Activated CD8-positive, alpha-beta memory T cell treated with anti-CD3 and anti-CD28 coated beads, Interleukin-2, amount 50 U/mL, for 1 hour (primary cell): ENCODE measurements at regions not wholly inside any gene's neighbourhood (a gene's known extent, or its start where the extent isn't known, plus 50 kb on each side); places are given as distances from the start of the nearest gene placed in this dataset.

Experiments
- DNase-seq: peaks from one replicate; pipeline ENCODE4 v3.0.0-alpha.2; 2020; ENCODE audit errors: extremely low read depth

DNA sequence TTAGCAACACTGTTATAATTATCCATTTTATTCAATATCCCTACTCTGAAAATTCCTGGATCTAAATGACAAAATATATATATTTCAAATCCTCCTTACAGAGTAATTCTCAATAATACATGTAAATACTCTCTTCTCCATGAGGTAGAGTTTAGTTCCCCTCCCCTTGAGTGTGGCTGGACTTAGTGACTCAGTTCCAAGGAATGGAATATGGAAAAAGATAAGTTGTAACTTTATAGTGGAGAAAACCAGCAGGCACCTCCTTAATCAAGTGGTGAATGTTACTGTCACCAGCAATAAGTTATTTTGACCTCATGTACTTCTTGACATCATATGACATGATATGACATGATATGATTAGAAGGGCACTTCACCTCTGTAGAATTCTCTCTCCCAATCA lies 302.0 kb downstream of the RAB28 start:
- DNase-seq: no peak

GRCh38 chr4:13181681-13182080 lies 302.5 kb downstream of the RAB28 start:
- no peak for DNase-seq

DNA sequence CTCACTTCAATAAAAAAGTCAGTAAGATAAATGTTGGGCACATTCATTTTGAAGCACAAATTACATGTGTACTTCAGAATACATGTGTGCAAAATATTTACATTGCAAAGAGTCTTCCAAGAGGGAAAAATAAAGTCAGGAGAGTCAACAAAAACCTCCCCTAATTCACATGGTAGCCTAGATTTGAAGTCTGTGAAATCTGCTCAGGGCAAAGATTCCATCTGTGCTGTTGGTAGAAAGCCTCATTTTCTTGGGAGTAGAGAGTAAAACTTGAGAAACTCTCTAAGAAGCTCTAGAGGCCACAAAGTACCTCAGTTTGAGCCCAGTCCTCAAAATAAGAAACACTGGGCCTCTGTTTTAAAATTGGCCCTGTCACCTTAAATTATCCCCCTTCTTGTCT lies 303.4 kb downstream of the RAB28 start:
- no peak for DNase-seq

DNA sequence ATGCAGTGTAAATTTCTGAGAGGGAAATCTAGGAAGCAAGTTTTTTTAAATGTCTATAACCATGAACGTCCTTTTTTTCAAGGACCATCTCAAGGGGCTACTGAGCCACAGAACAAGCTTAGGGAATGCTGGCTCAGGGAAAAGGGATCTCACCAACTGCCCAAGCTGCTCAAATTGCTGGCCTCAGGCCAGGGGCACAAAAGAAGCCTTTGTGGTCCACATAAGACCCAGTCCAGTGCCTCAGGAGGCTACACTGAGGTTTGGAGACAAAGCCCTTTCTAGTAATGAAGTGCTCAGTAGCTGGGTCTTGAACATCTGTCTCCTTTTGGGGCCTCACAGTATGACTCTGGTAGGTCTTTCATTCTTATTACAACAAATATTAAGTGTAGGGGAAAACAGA lies 305.5 kb downstream of the RAB28 start:
- DNase-seq: no peak

DNA sequence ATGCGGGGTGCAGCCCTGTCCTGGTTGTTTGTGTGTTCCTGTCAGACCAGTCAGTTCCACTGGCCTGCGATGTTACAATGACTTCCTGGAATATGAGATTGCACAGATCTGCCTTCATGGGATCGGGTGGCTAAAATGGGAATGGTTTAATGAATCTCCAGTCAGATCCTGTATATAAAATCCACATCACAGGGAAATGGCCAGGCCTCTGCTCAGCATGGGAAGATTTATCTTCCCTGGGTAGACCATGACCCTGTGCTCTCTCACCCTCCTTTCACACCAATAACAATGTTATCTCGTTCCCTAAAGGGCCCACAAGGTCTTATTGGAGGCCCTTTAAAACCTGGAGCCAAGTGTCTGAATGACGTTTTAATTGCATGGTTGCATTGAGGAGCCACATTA lies 307.4 kb downstream of the RAB28 start:
- DNase-seq: no peak

GRCh38 chr4:13174926-13175325 lies 309.2 kb downstream of the RAB28 start:
- no peak for DNase-seq

DNA sequence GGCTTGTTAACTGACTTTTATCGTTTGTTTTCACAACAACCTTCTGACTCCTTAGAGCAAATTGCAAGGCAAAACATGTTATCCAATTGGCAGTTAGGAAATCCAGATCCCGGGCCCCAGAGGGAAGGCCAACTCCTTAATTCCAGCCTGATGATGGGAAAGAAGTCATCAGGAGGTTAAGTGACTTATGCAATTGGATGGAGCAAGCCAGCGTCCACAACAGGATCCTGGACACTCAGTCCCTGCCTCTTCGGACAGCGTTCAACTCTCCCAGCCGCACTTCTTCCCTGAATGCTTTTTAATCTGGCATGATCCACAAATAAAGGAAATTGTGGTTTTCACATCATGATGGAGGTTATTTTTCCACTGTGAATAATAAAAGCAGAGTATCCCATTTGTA lies 310.1 kb downstream of the RAB28 start:
- DNase-seq: no peak

DNA sequence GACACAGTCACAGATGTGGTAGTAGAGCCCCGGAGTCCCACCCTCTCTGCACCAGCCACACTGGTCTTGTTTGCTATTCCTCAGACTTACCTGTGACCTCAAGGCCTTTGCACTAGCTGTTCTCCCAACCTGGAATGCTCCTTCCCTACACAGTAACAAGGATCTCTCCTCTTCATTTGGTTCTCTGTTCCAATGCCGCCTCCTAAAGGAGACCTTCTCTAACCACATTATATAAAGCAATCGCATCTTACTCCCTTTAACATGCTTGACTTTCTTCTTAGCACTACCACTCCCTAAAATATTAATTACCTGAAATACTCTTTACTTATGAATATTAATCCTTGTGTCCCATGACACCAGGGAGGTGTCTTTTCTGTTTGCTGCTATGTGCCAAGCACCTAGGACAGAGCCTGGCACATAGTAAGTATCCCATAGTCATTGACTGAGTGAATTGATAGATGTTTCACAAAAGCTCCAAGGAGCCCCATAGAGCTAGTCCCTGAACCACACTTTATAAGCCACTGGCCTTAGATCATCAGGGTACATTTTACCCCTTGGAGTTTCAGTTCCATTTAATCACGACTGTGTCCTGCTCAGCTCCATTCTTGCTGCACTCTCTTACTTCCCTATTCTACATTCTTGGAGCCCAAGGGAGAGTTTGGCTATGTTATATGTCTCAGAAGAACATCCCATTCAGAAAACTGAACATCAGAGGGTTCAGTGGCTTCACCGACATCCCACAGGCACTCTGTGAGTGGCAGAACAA lies 312.7 kb downstream of the RAB28 start:
- no peak for DNase-seq

DNA sequence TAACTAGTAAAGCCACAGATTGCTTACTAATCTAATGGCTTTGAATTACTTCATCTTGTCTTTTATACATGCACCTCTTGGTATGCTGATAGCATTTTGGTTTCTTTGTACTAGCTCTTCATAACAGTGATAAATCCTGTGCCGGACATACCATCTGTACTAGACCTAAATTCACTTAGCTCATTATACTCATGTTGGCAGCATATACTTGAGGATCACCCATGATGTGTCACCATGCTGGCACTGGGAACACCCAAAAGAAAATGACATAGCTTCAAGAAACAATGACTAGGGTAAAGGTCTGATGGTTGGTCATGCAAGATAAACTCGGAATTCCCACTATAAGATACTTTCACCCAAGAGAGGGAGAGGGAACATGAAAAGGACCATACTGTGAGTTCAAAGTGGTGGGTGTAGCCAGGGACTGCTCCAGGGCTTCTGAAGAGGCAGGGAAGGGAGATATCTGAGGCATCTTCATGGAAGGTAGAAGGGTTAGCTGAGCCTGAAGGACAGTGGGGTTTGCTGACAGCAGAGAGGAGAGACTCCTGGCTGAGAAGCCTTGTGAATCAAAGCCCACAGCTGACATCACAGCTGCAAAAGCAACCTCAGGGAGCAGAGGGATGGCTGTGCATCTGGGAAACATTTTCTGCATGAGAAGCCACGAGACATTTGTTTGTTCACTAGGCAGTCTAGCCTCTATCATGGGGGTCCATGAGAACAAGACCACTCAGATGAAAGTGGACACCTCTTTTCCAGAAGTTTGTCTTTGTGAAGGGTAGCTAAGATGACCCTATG lies 314.2 kb downstream of the RAB28 start:
- DNase-seq: no peak

- no peak for DNase-seq
These were observed 315.8 kb downstream of the RAB28 start for GRCh38 chr4:13168326-13168725.

DNA sequence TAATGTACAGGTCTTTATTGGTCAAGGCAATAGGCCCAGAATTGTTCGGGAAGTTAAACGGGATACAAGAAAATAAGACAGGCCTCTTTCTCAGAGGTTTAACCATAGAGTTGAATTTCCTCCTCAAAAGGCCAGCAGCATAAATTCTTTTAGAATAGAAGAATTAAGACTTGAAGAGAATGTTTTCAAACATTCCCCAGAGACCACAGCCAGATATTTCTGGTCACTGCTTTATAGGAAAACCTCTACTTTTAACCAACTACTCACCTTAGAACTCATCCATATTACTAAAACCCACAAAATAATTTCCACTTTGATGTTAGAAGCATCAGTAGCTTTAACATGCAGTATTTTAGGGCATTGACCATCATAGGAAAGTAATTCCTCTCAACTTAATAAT lies 317.9 kb downstream of the RAB28 start:
- no peak for DNase-seq

DNA sequence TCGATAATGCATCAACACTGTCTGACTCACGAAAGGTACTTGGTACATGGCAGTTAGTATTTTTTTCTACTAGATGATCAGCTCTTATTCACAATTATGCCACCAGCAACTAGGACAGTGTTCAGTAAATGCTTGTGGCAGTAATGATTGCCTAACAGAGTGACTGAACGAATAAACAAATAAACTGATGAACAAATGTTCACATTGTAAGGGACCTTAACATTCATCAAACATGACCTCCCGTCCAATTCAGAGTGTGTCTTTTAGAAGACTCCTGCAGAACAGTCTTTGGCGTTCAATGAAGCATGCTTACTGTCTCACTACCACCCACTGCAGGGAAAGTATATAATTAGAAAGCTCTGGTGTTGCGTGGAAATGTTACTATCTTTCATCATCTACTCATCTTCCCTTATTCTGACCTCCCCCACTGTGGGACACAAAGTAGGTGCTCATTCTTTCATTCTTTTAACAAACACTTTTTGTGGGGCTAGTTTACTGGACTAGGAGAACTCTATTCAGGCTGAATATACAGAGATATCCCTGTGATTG lies 319.3 kb downstream of the RAB28 start:
- DNase-seq: no peak

- DNase-seq: no peak
These were observed 321.3 kb downstream of the RAB28 start for GRCh38 chr4:13162886-13163285.

DNA sequence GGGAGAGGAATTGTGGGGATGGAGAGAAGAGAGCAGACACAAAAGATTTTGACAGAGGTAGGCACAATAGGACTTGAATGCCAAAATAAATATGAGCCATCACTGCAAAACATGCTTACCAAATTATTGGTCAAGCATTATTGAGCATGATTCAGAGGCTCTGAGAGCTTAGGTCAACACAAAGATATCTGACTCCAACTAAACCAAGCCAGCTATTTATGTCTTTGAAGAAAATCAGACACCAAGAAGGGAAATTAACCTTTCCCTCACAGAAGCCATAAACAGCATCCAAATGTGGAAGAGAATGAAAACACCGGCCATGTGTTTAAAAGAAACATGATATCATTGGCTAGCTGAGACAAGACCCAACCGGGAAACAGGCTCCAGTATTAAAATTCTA lies 323.2 kb downstream of the RAB28 start:
- no peak for DNase-seq

- DNase-seq: no peak
These were observed 325.0 kb downstream of the RAB28 start for GRCh38 chr4:13159041-13159620.

GRCh38 chr4:13151194-13151593 lies 332.9 kb downstream of the RAB28 start:
- DNase-seq: no peak

DNA sequence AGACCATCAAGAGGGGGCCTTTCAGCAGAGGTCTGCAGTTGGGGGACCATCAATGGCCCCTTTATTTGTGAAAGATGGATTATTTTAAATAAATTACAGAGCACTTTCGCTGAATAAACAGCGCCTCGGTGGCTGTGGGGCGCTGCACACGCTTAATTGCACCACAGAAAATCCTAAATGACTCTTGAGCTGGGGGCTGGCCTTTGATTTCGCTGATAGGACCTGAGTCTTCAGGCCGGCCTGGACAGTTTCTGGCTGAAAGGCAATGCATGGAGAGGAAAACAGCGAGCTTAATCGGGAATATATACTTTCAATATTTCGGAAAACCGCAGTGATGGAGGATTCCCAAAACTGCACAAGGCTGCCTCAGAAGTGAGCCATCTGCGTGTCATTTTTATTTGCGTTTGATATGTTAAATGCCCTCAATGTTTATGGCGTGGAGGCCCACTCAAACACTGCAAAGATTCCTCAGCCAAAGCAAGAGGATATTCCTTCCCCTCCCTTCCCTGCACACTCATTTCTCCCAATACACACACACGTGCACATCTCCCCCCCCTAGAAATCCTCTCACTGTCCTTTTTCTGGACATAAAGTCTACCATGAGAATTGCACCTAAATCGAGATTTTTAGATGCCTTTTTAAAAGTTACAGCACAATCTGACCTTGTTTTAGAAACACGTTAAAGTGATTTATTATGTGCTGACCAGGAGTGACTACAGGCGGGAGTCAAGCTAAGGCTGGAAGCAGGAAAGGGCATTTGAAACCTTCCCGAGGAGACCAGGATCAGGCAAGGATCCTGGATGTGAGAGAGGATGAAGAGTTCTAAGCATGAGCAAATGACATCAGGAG lies 340.7 kb downstream of the RAB28 start:
- no peak for DNase-seq

- no peak for DNase-seq
These were observed 341.4 kb downstream of the RAB28 start for GRCh38 chr4:13142726-13143125.

DNA sequence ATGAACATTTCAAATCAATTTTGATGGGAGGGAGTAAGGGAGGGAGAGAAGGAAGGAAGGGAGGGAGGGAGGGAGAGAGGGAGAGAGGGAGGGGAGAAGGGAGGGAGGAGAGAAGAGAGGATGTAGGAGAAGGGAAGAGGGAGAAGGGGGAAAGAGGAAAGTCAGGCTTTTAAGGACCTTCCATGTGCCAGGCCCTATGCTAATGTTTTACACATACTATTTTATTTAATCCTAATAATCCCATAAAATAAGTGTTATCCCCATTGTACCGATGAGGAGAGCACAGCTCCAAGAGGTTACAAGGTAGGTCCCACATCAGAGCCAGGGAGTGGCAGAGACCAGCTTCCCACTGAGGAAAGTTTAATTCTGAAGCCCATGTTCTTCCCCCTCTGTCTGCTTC lies 341.9 kb downstream of the RAB28 start:
- DNase-seq: no peak

DNA sequence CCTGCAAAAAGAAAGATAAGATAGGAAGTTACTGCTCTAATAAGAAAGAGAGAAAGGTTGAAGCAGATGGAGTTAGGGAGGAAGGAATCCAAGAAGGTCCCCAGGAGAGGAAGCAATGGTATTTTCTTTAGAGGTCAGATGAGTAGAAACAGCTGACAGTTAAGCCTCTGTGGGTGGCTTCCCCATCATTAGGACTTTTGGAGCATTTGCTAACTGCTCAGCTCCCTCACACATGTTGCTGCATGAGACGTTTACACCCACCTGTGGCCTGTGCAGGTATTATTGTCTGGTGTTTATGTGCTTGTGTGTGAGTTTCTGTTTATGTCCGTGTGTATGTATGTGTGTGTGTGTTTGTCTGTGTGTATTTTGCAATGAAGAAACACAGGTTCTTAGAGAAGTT lies 346.8 kb downstream of the RAB28 start:
- DNase-seq: no peak

DNA sequence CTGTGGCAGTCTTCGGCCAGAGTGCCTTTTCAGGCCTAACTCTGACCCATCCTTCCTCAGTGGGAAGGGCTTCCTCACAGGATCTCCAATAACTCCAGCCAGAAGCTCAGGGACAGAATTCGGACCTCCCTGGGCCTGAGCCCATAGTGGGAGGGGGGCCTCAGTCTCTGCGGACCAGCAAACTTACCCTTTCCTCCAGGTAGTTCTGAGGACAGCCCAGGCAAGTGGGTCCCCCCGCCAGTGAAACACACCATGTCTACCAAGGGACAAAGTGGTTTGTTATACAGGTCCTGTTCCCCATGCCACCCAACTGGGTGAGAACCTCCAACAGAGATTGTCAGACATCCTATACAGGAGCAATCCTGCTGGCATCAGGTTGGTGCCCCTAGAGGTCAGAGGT lies 350.4 kb downstream of the RAB28 start:
- no peak for DNase-seq

DNA sequence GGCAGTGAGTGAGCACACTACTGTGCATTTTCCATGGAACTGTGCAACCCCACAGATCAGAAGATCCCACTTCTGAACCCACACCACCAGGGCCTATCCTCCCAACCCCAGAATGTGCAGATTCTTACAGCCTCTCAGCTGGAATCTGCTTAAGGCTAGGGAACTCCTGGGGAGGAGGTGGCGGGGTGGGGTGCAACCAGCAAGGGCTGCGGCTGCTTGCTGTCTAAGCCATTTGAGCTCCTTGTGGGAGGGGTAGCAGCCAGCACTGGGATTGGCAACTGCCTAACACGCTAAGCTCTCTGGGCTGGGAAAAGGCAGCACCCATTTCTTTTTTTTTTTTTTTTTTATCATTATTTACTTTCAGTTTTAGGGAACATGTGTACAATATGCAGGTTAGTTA lies 353.3 kb downstream of the RAB28 start:
- no peak for DNase-seq
